GM23248 (cell line): ENCODE measurements at regions not wholly inside any gene's neighbourhood (a gene's known extent, or its start where the extent isn't known, plus 50 kb on each side); places are given as distances from the start of the nearest gene placed in this dataset.

Experiments
- EZH2 ChIP-seq: fragments of 200-600 bp; sonication (generic); IDR thresholded peaks from 2 replicates; pipeline ENCODE4 v1.6.1; 2018; ENCODE audit warnings: antibody characterized with exemption, mild to moderate bottlenecking; ENCODE audit not compliant: insufficient read depth, poor library complexity, severe bottlenecking
- EZH2phosphoT487 ChIP-seq: fragments of 200-600 bp; sonication (generic); IDR thresholded peaks from 2 replicates; pipeline ENCODE4 v1.6.1; 2018; ENCODE audit warnings: antibody characterized with exemption, moderate library complexity, mild to moderate bottlenecking, low read depth; ENCODE audit not compliant: insufficient read depth

DNA sequence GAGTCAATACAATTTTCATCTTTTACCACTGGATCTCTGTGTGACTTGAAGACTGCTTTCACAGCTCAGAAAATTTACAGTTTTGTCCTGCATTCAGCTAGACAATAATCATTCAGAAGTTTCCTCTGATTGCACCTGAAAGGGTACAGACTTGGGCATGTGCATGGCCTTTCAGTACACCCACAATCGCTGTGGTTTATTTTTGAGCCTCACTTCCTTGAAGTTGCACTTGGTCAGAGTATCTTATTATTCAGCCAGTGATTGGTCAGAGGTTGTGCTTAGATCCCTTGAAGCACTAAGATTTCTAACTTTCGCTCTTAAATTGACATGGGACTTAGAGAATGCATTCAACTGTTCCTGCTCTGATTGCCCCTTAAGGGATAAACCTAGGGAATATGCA is 508.2 kb downstream of the FAM181B start:
- no peak for TF ChIP-seq EZH2phosphoT487
- no peak for TF ChIP-seq EZH2
